HK-2 (cell line): ENCODE measurements at regions not wholly inside any gene's neighbourhood (a gene's known extent, or its start where the extent isn't known, plus 50 kb on each side); places are given as distances from the start of the nearest gene placed in this dataset.
"Not testable (repeated sequence)": the region's sequence is repeated elsewhere in the genome, so short reads cannot be mapped to it uniquely, and the experiment has no call there.

Source experiments
- DNase-seq: peaks from one replicate; pipeline ENCODE4 v3.0.0-alpha.2; 2018; ENCODE audit not compliant: unreplicated experiment

GRCh38 chr5:109575506-109575905 is 114.2 kb upstream of the MAN2A1 start:
- no peak for DNase-seq

DNA sequence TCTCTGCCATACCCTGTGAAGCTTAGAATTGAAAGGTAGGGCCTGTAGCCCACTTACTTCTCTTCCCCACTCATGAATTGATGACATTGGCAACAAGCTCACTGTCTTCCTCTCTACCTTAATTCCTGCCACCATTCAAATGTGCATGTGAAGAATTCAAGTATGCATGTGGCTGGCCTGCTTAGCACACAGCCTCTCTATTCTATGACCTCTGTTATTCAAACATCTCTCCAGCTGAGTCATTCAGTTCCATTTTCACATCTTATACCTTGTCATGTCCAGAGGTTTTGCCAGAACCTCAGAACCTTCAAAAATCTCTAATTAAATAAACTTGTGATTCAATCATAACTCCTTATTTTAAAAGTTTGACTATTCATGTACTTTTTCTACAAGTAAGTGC is 114.7 kb upstream of the MAN2A1 start:
- DNase-seq, result no peak

- DNase-seq, result no peak
Observed at GRCh38 chr5:109573766-109574165, 116.0 kb upstream of the MAN2A1 start.

DNA sequence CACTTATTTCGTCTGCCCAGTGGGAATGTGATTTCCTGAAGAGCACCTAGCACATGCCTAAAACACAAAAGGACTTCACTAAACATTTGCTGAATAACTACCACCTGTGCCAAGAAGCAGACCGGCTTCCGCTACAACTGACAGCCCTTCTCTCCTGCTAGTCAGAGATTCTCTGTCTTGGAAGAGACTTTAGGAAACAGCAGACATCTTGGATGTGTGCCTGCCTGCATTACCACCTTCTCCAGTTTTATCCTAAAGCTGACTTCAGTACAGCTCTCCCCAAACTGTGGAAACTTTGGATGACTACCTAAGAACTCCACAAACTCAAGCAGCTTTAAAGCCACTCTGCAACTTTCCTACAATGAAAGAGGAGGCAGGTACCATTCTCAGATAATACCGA is 116.5 kb upstream of the MAN2A1 start:
- DNase-seq, result no peak

GRCh38 chr5:109571785-109572184 is 117.9 kb upstream of the MAN2A1 start:
- no peak for DNase-seq

DNA sequence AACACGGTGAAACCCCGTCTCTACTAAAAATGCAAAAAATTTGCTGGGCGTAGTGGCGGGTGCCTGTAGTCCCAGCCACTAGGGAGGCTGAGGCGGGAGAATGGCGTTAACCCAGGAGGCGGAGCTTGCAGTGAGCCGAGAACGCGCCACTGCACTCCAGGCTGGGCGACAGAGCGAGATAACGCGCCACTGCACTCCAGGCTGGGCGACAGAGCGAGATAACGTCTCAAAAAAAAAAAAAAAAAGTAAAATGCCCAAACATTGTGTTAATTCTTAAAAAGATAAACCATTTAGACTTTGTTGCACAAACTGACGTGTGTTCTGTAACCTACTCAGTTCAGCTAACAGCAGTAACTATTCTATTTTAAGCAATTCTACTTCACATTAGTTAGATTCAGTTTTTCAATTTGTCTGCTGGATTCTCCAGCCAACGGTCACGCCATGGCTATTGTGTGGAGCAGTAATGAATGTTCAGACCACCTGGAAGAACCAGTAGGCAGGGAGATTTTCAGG is 119.3 kb upstream of the MAN2A1 start:
- DNase-seq, result no peak

DNA sequence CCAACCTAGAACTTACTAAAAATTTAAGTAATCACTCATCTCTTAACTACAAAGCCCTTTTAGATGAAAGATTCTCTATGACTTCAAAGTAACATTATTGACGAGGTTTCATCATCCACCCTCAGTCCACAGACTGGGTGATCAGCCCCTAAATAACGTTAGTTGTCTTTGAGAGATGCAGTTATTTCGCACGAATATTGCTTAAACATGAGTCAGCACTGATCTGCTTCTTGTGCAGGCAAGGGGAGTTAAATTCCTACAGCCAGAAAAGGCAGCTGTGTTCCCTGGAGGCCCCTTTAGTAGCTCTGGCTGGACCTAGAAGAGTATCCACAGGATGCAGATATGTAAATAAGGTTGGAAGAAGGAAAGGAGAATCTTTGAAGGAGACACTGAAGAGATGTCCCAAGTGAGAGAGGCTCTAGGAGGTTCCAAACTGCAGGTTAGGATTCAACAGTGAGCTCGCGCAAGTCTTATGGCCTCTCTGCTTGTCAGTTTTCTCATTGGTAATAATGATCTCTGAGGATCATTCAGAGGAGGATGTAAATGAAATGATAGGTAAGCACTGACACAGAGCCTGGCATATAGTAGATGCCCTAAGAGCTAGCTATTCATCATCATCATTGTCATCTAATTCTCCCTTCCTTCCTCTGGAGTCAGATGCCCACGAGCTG is 122.2 kb upstream of the MAN2A1 start:
- DNase-seq, result no peak

DNA sequence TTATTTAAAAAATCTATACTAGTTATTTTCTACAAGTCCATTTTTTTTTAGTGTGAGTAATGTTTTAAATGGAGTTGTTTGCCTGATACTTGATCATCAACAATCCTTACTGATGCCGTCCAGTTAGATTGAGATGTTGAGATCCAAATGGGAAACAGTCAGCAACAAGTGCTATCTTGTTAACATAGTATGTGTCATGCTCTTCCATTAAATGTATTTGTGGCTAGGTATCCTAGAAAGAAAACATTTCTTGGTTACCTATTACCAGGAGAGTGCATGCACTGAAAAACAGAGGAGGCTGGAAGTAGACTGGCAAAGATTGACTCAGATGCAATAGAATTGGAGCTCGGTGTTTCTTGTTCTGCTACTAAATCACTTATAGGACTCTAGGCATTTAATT is 123.4 kb upstream of the MAN2A1 start:
- DNase-seq, result no peak

- no peak for DNase-seq
Observed at GRCh38 chr5:109563739-109564138, 126.0 kb upstream of the MAN2A1 start.

DNA sequence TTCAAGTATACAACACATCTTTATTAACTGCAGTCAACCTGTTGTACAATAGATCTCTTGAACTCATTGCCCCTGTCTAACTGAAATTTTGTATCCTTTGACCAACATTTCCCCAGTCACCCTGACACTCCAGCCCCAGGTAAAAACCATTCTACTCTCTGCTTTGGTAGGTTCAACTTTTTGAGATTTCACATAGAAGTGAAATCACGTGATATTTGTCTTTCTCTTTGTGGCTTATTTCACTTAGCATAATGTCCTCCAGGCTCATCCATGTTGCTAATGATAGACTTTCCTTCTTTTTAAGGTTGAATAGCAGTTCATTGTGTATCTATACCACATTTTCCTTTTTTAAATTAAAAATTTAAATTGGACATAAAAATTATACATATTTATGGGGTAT is 126.5 kb upstream of the MAN2A1 start:
- DNase-seq, result no peak

- DNase-seq, result no peak
Observed at GRCh38 chr5:109562441-109562840, 127.3 kb upstream of the MAN2A1 start.

GRCh38 chr5:109561447-109561846 is 128.3 kb upstream of the MAN2A1 start:
- DNase-seq, result no peak

DNA sequence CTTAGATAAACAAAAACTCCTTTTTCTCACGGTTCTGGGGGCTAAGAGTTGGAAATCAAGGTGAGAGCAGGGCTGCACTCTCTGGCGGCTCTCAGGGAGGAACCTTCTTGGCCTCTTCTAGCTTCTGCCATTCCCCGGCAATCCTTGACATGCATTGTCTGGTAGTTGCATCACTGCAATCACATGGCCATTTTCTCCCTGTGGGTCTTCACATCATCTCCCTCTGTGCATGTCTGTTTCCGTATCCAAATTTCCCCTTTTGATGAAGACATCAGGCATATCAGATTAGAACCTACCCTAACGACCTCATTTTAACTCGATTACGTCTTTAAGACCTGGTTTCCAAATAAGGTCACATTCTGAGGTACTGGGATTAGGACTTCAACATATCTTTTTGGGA is 129.2 kb upstream of the MAN2A1 start:
- no peak for DNase-seq

DNA sequence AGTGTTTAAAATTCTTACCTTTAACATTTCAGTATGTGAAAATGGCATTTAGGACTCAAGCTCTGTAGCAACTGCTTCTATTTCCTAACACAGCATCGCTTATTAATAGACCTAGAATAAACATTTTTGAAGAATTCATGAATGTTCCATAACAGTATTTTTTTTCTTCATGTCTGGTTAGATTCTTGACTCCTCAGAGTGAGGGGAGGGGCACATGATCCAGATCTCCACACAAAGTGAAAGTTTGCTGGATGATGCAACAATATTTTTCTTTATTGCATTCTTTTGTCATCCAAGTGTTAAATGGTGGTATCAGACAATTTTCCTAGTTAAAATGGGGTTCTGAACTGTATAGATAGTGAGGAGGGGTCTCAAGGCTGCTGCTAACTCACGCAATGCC is 130.8 kb upstream of the MAN2A1 start:
- no peak for DNase-seq

- DNase-seq, result no peak
Observed at GRCh38 chr5:109558364-109558763, 131.4 kb upstream of the MAN2A1 start.

- DNase-seq, result no peak
Observed at GRCh38 chr5:109553846-109554245, 135.9 kb upstream of the MAN2A1 start.

- DNase-seq, result not testable (repeated sequence)
Observed at GRCh38 chr5:109551234-109551633, 138.5 kb upstream of the MAN2A1 start.

DNA sequence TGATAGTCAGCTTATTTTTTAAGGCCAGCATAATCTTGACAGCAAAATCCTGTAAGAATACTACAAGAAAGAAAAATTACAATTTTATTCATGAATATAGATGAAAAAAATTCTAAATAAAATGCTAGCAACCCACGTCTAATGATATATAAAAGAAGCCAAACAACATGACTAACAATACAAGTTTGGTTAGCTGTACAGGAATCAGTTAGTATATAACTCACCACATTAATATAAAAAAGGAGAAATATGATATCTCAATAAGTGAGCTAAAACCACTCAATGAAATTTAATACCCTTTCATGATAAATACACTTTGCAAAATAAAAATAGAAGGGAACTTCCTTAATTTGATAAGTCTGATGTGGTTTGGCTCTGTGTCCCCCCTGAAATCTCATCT is 139.7 kb upstream of the MAN2A1 start:
- no peak for DNase-seq

DNA sequence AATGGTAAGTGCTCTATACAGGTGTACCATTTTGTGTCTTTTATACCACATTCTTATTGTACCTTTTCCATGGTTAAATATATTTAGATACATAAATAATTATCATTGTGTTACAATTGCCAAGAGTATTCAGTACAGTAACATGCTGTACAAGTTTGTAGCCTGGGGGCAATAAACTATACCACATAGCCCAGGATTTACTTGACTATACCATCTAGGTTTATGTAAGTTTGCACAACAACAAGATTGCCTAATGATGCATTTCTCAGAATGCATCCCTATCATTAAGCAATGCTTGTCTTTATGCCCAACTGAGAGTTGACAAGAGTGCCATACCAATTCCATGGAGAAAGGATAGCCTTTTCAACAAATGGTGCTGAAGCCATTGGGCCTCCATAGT is 136.7 kb upstream of the PJA2 start:
- DNase-seq, result no peak

DNA sequence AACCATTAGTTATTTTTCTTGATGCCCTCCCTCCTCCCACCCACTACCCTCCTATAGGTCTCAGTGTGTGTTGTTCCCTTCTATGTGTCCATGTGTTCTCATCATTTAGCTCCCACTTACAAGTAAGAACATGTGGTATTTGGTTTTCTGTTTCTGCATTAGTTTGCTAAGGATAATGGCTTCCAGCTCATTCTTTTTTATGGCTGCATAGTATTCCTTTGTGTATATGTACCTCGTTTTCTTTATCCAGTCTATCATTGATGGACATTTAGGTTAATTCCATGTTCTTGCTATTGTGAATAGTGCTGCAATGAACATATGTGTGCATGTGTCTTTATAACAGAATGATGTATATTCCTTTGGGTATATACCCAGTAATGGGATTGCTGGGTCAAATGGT is 135.1 kb upstream of the PJA2 start:
- not testable (repeated sequence) for DNase-seq

GRCh38 chr5:109538692-109539091 is 128.9 kb upstream of the PJA2 start:
- DNase-seq, result not testable (repeated sequence)

- DNase-seq, result not testable (repeated sequence)
Observed at GRCh38 chr5:109535090-109535489, 125.3 kb upstream of the PJA2 start.

GRCh38 chr5:109533751-109534272 is 124.0 kb upstream of the PJA2 start:
- DNase-seq, result no peak
